Stimulated activated naive B cell treated with anti-CD40 and anti-IgM and Interleukin-4, amounts not matched to agents 10 μg/mL and 1 μg/mL and 100 μg/mL, for 72 hours (primary cell): ENCODE measurements at regions not wholly inside any gene's neighbourhood (a gene's known extent, or its start where the extent isn't known, plus 50 kb on each side); places are given as distances from the start of the nearest gene placed in this dataset.

Experiments
- ATAC-seq, 2 donors: fragments of 150-1000 bp; cut with Tn5 transposase; replicated peaks; 2 replicates each; pipeline ENCODE4 v1.10.0; 2021; ENCODE audit warnings: moderate library complexity in 1 of 2
- DNase-seq: peaks from one replicate; pipeline ENCODE4 v3.0.0; 2021
- H3K27ac Mint-ChIP-seq: one replicate; pipeline ENCODE4 v1.8.0; 2022; ENCODE audit warnings: mild to moderate bottlenecking, mixed read lengths
- H3K27me3 Mint-ChIP-seq, 2 donors: one replicate each; pipeline ENCODE4 v1.8.0; 2022; ENCODE audit warnings: mixed read lengths in 2 of 2
- H3K36me3 Mint-ChIP-seq, 2 donors: one replicate each; pipeline ENCODE4 v1.8.0; 2022; ENCODE audit warnings: mixed read lengths in 2 of 2, mild to moderate bottlenecking in 1 of 2
- H3K4me1 Mint-ChIP-seq, 2 donors: one replicate each; pipeline ENCODE4 v1.8.0; 2022; ENCODE audit warnings: mixed read lengths in 2 of 2, mild to moderate bottlenecking in 1 of 2
- H3K4me3 Mint-ChIP-seq, 2 donors: one replicate each; pipeline ENCODE4 v1.8.0; 2022; ENCODE audit warnings: mild to moderate bottlenecking in 2 of 2, mixed read lengths in 2 of 2, moderate library complexity in 1 of 2
- H3K9me3 Mint-ChIP-seq, 2 donors: one replicate each; pipeline ENCODE4 v1.8.0; 2022; ENCODE audit warnings: mixed read lengths in 2 of 2, mild to moderate bottlenecking in 1 of 2

DNA sequence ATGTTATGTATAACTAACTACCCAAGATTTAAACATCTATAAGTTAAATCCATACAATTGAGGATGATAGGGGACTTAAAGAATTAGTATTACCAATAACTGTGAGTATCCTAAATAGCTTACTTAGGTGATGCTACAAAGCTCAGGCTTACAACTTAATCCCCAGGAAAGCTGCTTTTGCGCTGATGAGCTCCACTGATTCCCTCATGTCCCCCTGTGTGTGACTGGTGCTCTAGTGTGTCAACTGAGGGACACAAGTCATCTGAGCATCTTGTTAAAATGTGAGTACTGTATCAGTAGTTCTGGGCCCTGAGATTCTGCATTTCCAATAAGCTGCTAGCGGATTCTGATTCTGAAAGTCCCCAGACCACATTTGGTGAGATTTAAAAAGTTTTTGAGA lies 1458.8 kb downstream of the MRPL39 start:
- Mint-ChIP-seq H3K9me3 (no peaks in the 10 kb centered on the region), H3K4me3 (no peak overlapping the region), H3K36me3 (no peaks in the 10 kb centered on the region), H3K27ac (no peak overlapping the region), H3K4me1 (no peaks in the 10 kb centered on the region), H3K27me3 (no peaks in the 10 kb centered on the region)
- ATAC-seq, result no peak
- no peak for DNase-seq

DNA sequence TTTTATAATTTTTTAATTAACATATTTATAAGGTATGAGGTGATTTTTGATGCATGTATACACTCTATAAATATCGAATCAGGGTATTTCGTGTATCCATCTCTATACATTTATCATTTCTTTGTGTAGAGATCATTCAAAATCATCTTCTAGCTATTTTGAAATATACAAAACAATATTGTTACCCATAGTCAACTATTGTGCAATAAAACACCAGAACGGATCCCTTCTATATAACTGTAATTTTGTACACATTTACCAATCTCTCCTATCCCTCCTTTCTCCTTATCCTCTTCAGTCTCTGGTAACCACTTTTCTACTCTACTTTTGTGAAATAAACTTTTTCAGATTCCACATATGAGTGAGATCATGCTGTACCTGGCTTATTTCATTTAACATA lies 1459.6 kb downstream of the MRPL39 start:
- ATAC-seq, result no peak
- Mint-ChIP-seq H3K4me3 (no peak overlapping the region), H3K9me3 (no peaks in the 10 kb centered on the region)

DNA sequence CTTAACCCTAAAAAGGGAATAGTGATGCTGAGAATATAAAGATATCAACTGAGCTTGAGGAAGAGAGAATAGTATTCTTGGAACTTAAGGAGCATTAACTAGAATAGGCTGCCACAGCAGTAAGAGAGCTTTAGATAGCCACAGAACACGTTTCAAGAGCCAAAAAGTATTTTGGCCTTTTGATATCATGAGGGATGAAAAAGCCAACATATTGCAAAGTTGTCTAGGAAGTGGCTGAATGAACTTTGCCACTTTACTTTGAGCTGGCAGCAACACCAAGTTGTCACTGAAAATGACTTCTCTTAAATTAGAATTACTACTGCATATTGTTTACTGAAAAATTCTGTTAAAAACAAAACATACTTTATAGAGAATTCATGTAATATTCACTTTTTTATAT lies 1476.2 kb downstream of the MRPL39 start:
- Mint-ChIP-seq H3K4me1 (no peaks in the 10 kb centered on the region), H3K4me3 (no peak overlapping the region), H3K27me3 (peaks cover 0 to 1% of the 10 kb centered on the region in 2 donors), H3K27ac (no peak overlapping the region), H3K9me3 (no peaks in the 10 kb centered on the region), H3K36me3 (no peaks in the 10 kb centered on the region)
- ATAC-seq (no peak), DNase-seq (no peak)

More for the DNA sequence above, 1459.6 kb downstream of the MRPL39 start:
- Mint-ChIP-seq H3K36me3 (no peaks in the 10 kb centered on the region), H3K27me3 (no peaks in the 10 kb centered on the region), H3K4me1 (no peaks in the 10 kb centered on the region), H3K27ac (no peak overlapping the region)
- DNase-seq, result no peak

DNA sequence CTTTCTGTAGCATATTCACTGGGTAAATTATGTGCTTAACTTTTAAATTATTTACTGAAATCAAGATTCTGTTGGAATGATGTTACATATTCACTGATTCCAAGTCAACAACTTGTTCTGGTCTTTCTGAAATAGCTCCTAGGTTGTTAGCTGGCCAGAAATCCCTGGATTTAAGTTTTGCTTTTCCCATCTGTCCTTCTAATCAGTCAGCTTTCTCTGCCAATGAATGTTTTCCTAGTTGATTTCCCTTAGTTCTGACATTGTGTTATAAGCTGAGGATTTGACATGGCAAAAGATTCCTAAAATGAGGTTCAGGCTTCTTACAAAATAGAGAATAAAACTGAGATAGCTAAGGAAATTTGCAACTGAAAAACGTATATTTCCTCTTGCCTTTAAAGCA lies 1479.6 kb downstream of the MRPL39 start:
- H3K27me3 Mint-ChIP-seq, result peaks cover 0 to 3% of the 10 kb centered on the region in 2 donors
- DNase-seq, result no peak
- no peaks in the 10 kb centered on the region for H3K36me3 Mint-ChIP-seq
- H3K27ac Mint-ChIP-seq, result no peak overlapping the region
- no peaks in the 10 kb centered on the region for H3K9me3 Mint-ChIP-seq
- no peak overlapping the region for H3K4me3 Mint-ChIP-seq
- H3K4me1 Mint-ChIP-seq, result no peaks in the 10 kb centered on the region
- no peak for ATAC-seq

DNA sequence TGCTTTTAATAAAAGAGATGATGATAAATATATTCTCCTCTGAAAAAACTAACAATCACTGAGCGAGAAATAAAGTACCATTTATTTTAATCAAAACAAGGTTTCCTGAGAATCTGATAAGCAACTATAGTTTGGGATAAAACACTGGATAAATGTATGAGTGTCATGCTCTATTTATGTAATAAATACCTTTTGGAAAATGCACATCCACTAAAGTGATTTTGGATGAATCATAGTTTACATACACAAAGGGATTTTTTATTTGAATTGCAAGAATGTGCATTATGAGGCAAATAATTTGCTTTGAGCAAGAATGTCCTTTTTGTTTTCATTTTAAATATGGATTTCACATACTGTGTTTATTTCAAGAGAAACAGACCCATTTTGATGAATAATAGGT lies 1483.5 kb downstream of the MRPL39 start:
- Mint-ChIP-seq H3K27ac (no peak overlapping the region), H3K4me1 (no peaks in the 10 kb centered on the region), H3K27me3 (peaks cover 0 to 3% of the 10 kb centered on the region in 2 donors), H3K9me3 (no peaks in the 10 kb centered on the region), H3K4me3 (no peak overlapping the region), H3K36me3 (no peaks in the 10 kb centered on the region)
- ATAC-seq (no peak), DNase-seq (no peak)

DNA sequence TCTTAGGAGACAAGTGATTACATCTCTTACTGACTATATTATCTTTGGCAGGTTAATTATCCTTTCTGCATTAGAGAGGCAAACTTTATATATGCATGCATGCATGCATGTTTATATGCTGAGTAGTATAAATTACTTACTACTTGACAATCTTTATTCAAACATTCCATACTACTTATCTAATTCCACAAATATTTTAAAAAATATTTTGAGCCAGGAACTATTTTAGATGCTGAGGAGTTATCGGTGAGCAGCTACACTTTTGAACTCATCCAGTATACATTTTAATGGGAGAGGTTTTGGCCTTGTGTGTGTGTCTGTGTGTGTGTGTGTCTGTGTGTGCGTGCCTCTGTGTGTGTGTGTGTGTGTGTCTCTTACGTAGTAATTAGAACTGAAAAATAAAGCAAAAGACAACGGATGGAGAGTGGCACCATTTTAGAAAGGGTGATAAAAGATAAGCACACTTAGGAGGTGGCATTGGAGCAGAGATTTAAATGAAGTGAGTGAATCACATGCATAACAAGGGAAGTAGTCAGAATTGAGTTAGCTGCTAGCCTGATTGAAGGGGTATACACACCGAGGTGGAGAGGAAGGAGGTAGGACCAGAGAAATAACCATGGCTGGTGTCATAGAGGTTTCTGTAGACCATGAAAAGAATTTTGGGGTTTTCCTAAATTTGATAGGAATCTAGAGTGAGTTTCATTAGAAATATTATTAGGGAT lies 1488.4 kb downstream of the MRPL39 start:
- no peak overlapping the region for H3K27ac Mint-ChIP-seq
- H3K9me3 Mint-ChIP-seq, result no peaks in the 10 kb centered on the region
- no peak for ATAC-seq
- no peaks in the 10 kb centered on the region for H3K36me3 Mint-ChIP-seq
- H3K4me1 Mint-ChIP-seq, result no peaks in the 10 kb centered on the region
- no peak overlapping the region for H3K4me3 Mint-ChIP-seq
- DNase-seq, result no peak
- H3K27me3 Mint-ChIP-seq, result peaks cover 0 to 5% of the 10 kb centered on the region in 2 donors

DNA sequence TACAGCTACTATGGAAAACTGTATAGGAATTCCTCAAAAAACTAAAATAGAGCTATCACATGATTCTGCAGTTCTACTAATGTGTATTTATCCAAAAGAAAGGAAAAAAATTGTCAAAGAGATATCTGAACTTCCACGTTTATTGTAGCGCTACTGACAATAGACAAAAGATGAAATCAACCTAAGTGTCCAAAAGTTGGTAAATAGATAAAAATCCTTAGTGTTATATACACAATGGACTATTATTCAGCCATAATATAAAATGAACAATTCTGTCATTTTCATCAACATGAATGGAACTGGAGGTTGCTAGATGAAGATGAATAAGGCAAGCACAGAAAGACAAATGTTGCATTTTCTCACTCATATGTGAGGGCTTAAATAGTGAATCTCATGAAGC lies 1492.1 kb downstream of the MRPL39 start:
- no peak for DNase-seq
- no peak for ATAC-seq
- Mint-ChIP-seq H3K4me3 (no peak overlapping the region), H3K27me3 (peaks cover 0 to 8% of the 10 kb centered on the region in 2 donors), H3K27ac (no peak overlapping the region), H3K4me1 (no peaks in the 10 kb centered on the region), H3K9me3 (no peaks in the 10 kb centered on the region), H3K36me3 (no peaks in the 10 kb centered on the region)

DNA sequence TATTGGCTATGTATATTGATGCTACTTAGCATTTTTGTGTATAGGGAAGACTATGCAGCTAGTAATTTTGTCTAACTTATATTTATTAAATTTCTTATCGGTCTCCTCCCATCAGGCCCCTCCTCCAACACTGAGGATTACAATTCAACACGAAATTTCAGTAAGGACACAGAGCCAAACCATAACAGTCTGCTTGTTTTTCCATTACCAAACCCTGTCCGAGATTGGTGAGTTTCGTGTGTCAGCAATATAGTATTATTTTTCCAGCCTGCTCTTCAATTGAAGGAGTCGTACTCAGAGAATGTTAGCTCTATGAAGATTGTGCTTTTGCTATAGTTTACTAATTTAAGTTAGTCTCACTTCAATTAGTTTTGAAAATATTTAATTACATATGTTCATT lies 1495.3 kb downstream of the MRPL39 start:
- H3K36me3 Mint-ChIP-seq, result no peaks in the 10 kb centered on the region
- H3K27me3 Mint-ChIP-seq, result peaks cover 0 to 8% of the 10 kb centered on the region in 2 donors
- H3K4me3 Mint-ChIP-seq, result no peak overlapping the region
- ATAC-seq, result no peak
- no peak overlapping the region for H3K27ac Mint-ChIP-seq
- H3K9me3 Mint-ChIP-seq, result no peaks in the 10 kb centered on the region
- DNase-seq, result no peak
- H3K4me1 Mint-ChIP-seq, result peaks cover 0 to 7% of the 10 kb centered on the region in 2 donors

DNA sequence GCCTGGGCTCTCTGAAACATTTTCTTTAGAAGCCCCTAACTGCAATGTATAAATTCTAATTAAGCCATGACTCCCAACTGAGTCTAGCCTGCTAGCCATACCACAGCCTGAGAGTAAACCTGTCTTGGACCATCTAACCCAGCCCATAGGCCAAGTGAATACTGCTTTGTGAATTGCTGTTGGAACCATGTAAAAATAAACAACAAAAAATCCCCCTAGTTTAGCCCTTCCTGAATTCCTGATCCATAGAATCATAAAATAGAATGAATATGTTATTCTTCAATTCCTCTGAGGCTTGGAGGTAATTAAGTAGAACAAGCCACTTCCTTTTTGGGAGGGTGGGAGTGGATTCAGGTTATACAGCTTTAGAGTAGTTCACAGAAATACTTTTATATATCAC lies 1496.4 kb downstream of the MRPL39 start:
- Mint-ChIP-seq H3K4me3 (no peak overlapping the region), H3K27me3 (peaks cover 0 to 8% of the 10 kb centered on the region in 2 donors), H3K4me1 (peaks cover 0 to 9% of the 10 kb centered on the region in 2 donors), H3K9me3 (no peaks in the 10 kb centered on the region), H3K27ac (no peak overlapping the region), H3K36me3 (no peaks in the 10 kb centered on the region)
- ATAC-seq (no peak), DNase-seq (no peak)

DNA sequence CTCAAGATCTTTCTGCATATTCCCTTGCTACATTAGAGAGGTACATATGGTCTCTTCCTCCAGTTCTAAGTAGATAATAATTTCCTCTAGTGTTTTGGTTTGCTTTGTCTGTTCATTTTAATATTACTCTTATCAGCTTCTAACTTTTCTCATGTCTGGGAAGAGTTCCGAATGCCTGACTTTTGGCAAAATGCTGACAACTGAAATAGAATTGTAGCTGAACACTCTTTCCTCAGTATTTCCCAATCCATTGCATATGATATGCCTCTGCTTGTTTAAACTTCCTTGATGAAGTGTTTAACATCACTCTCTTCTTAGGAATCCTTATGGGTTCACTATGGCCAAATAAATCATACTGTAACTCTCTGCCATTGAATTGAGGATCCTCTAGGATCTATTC lies 1510.1 kb downstream of the MRPL39 start:
- no peaks in the 10 kb centered on the region for H3K36me3 Mint-ChIP-seq
- no peak for DNase-seq
- H3K9me3 Mint-ChIP-seq, result peaks cover 0 to 1% of the 10 kb centered on the region in 2 donors
- H3K27ac Mint-ChIP-seq, result no peak overlapping the region
- no peak overlapping the region for H3K4me3 Mint-ChIP-seq
- no peak for ATAC-seq
- H3K27me3 Mint-ChIP-seq, result peaks cover 14 to 21% of the 10 kb centered on the region in 2 donors
- peaks cover 0 to 7% of the 10 kb centered on the region in 2 donors for H3K4me1 Mint-ChIP-seq

DNA sequence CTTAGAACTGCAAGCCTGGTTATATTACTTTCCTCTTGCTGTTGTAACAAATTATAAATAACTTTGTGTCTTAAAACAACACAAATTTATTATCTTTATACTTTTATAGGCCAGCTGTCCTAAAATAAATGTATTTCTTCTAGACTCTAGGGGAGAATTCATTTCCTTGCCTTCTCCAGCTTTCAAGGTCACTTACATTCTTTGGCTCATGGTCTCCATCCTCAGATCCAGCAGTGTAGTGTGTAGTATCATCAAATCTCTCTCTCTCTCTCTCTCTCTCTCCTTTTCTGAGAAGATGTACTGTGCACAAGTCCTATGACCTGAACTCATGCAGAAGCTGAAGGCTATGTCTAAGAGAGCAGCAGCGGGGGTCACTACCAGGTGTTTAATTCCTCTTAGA lies 1510.6 kb downstream of the MRPL39 start:
- Mint-ChIP-seq H3K9me3 (peaks cover 0 to 1% of the 10 kb centered on the region in 2 donors), H3K27me3 (peaks cover 14 to 21% of the 10 kb centered on the region in 2 donors), H3K36me3 (no peaks in the 10 kb centered on the region), H3K4me3 (no peak overlapping the region), H3K4me1 (peaks cover 0 to 7% of the 10 kb centered on the region in 2 donors), H3K27ac (no peak overlapping the region)
- ATAC-seq (no peak), DNase-seq (no peak)

DNA sequence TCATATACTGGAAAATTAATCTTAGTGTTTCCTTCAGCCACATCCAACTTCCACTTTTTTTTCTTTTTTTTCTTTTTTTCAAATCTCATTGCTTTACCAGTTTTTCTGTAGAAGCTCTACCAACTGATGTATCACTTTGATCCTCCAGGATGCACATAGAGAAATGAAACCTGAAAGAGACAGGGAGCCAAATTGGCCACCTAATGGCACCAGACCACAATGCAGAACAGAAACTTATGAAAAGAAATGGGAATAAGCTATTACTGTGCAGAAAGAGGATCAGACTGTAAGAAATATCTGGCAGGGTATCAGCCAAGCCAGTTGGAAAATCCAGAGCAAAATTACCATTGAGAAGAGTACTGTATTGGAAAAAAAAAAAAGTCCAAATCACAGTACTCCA lies 1514.2 kb downstream of the MRPL39 start:
- Mint-ChIP-seq H3K27ac (no peak overlapping the region), H3K4me3 (no peak overlapping the region), H3K9me3 (peaks cover 1 to 4% of the 10 kb centered on the region in 2 donors), H3K27me3 (peaks cover 7 to 9% of the 10 kb centered on the region in 2 donors), H3K4me1 (peaks cover 0 to 7% of the 10 kb centered on the region in 2 donors), H3K36me3 (no peaks in the 10 kb centered on the region)
- DNase-seq (no peak), ATAC-seq (peak; percentile 42 to 87)

DNA sequence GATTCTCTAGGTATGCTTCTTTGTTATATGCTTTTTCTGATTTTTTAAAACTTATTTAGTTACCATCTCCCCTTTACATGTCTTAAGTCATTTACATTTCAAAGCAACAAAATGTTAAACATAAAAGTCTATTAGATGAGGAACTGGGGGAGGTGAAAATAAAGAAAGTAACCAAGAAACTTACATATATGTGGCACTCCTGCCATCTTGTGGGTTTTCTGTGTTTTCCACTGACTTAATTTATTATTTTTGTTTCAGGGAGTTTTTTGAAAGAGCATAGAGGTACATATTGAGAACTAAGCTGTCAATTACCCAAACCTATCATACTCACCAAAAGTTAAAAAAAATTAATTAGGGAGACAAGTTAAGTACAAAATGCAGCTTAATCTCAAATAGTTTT lies 1531.1 kb downstream of the MRPL39 start:
- Mint-ChIP-seq H3K27ac (no peak overlapping the region), H3K4me3 (no peak overlapping the region), H3K36me3 (peaks cover 18 to 20% of the 10 kb centered on the region in 2 donors), H3K9me3 (peaks cover 21 to 26% of the 10 kb centered on the region in 2 donors), H3K4me1 (peaks cover 10 to 33% of the 10 kb centered on the region in 2 donors), H3K27me3 (no peaks in the 10 kb centered on the region)
- no peak for DNase-seq
- no peak for ATAC-seq

DNA sequence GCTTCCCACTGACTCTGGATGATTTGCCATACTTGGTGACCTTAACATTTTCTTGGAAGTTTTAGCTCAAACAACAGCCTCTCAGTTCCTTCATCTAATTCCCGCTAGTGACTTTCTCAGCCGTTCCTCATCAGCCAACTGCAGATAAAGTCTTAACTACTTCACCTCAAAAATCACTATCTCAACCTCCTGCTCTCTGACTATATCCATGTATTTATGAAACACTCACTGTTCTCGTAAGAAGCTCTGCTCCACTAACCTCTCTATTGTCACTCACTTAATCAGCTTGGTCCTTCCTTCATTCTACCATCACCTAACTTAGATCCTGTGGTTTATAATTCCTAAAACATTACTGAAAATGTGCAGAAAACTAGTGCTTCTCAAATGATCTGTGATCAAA lies 1551.6 kb downstream of the MRPL39 start:
- H3K4me3 Mint-ChIP-seq, result no peak overlapping the region
- peaks cover 0 to 2% of the 10 kb centered on the region in 2 donors for H3K9me3 Mint-ChIP-seq
- peaks cover 5 to 6% of the 10 kb centered on the region in 2 donors for H3K4me1 Mint-ChIP-seq
- no peaks in the 10 kb centered on the region for H3K36me3 Mint-ChIP-seq
- ATAC-seq (no peak), DNase-seq (no peak)
- H3K27me3 Mint-ChIP-seq, result no peaks in the 10 kb centered on the region
- no peak overlapping the region for H3K27ac Mint-ChIP-seq

DNA sequence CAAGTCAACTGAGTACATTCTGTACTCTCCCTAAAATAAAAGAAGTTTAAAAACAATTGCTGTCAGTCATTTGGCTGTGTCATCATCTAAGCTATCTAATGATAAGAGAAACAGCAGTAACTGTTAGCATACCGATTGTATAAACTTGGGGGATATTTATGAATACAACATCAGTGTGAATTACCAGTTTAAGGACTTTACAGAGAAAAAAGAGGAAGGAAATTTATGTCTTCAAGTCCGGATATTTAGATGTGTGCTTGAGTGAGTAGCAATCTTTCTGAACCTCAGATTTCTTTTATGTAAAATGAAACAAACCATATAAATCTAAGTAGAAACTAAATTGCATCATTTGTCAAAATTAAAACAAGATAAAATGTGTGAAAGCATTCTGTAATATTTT lies 1557.0 kb downstream of the MRPL39 start:
- no peaks in the 10 kb centered on the region for H3K27me3 Mint-ChIP-seq
- DNase-seq (no peak), ATAC-seq (no peak)
- peaks cover 21 to 39% of the 10 kb centered on the region in 2 donors for H3K4me1 Mint-ChIP-seq
- peaks cover 0 to 2% of the 10 kb centered on the region in 2 donors for H3K9me3 Mint-ChIP-seq
- peak overlapping the region in 1 of 2 donors; percentile 44 for H3K4me3 Mint-ChIP-seq
- no peaks in the 10 kb centered on the region for H3K36me3 Mint-ChIP-seq
- peak overlapping the region; percentile 76 for H3K27ac Mint-ChIP-seq
